Muscle layer of colon (tissue), 2 donors: ENCODE measurements at regions not wholly inside any gene's neighbourhood (a gene's known extent, or its start where the extent isn't known, plus 50 kb on each side); places are given as distances from the start of the nearest gene placed in this dataset.

ENCODE experiments used
- H3K27ac ChIP-seq: one replicate; pipeline ENCODE4 v1.7.0; 2013; ENCODE audit warnings: low read depth, mild to moderate bottlenecking, low read length, moderate library complexity
- H3K27me3 ChIP-seq, 2 donors: one replicate each; pipeline ENCODE4 v1.7.0; 2013; ENCODE audit warnings: low read length in 2 of 2, mild to moderate bottlenecking in 2 of 2; ENCODE audit not compliant: insufficient read depth in 2 of 2, control insufficient read depth in 1 of 2
- H3K36me3 ChIP-seq: one replicate; pipeline ENCODE4 v1.7.0; 2013; ENCODE audit warnings: mild to moderate bottlenecking, low read length; ENCODE audit not compliant: insufficient read depth
- H3K4me1 ChIP-seq: one replicate; pipeline ENCODE4 v1.7.0; 2013; ENCODE audit warnings: mild to moderate bottlenecking, low read length; ENCODE audit not compliant: insufficient read depth
- H3K4me3 ChIP-seq, 2 donors: one replicate each; pipeline ENCODE4 v1.7.0; 2013; ENCODE audit warnings: low read length in 2 of 2, low read depth in 1 of 2, mild to moderate bottlenecking in 1 of 2, moderate library complexity in 1 of 2
- H3K9ac ChIP-seq: one replicate; pipeline ENCODE4 v1.7.0; 2013; ENCODE audit warnings: low read length
- H3K9me3 ChIP-seq: one replicate; pipeline ENCODE4 v1.7.0; 2013; ENCODE audit warnings: mild to moderate bottlenecking, low read length
- donor health status: abdominal sarcoma.
- donor health status: Adenocarcinoma of cecum.

- H3K9ac ChIP-seq, result no peak overlapping the region
- H3K27ac ChIP-seq, result no peak overlapping the region
- peaks cover 6% of the 10 kb centered on the region for H3K4me1 ChIP-seq
- H3K4me3 ChIP-seq, result no peak overlapping the region
- H3K36me3 ChIP-seq, result no peaks in the 10 kb centered on the region
- H3K9me3 ChIP-seq, result no peaks in the 10 kb centered on the region
- no peaks in the 10 kb centered on the region for H3K27me3 ChIP-seq
Measured at GRCh38 chr5:143748516-143748915, 63.4 kb upstream of the HMHB1 start.

- Histone ChIP-seq H3K27ac (no peak overlapping the region), H3K4me1 (no peaks in the 10 kb centered on the region), H3K36me3 (no peaks in the 10 kb centered on the region), H3K4me3 (no peak overlapping the region), H3K9me3 (no peaks in the 10 kb centered on the region), H3K9ac (no peak overlapping the region), H3K27me3 (no peaks in the 10 kb centered on the region)
Measured at GRCh38 chr5:143742951-143743350, 69.0 kb upstream of the HMHB1 start.

GRCh38 chr5:143741421-143741820 is 70.5 kb upstream of the HMHB1 start:
- H3K9me3 ChIP-seq, result no peaks in the 10 kb centered on the region

GRCh38 chr5:143740956-143741355 is 71.0 kb upstream of the HMHB1 start:
- Histone ChIP-seq H3K27me3 (no peaks in the 10 kb centered on the region), H3K9ac (no peak overlapping the region), H3K4me1 (no peaks in the 10 kb centered on the region), H3K9me3 (no peaks in the 10 kb centered on the region), H3K27ac (no peak overlapping the region), H3K4me3 (no peak overlapping the region), H3K36me3 (no peaks in the 10 kb centered on the region)

More at GRCh38 chr5:143741421-143741820, 70.5 kb upstream of the HMHB1 start:
- H3K36me3 ChIP-seq, result no peaks in the 10 kb centered on the region
- no peak overlapping the region for H3K27ac ChIP-seq
- no peak overlapping the region for H3K9ac ChIP-seq
- no peak overlapping the region for H3K4me3 ChIP-seq
- no peaks in the 10 kb centered on the region for H3K4me1 ChIP-seq
- H3K27me3 ChIP-seq, result no peaks in the 10 kb centered on the region

GRCh38 chr5:143739746-143740145 is 72.2 kb upstream of the HMHB1 start:
- Histone ChIP-seq H3K36me3 (no peaks in the 10 kb centered on the region), H3K4me3 (no peak overlapping the region), H3K27ac (no peak overlapping the region), H3K4me1 (no peaks in the 10 kb centered on the region), H3K9ac (no peak overlapping the region), H3K9me3 (no peaks in the 10 kb centered on the region), H3K27me3 (no peaks in the 10 kb centered on the region)

GRCh38 chr5:143738417-143739401 is 73.3 kb upstream of the HMHB1 start:
- no peak overlapping the region for H3K27ac ChIP-seq
- no peak overlapping the region for H3K4me3 ChIP-seq
- H3K4me1 ChIP-seq, result no peaks in the 10 kb centered on the region
- H3K36me3 ChIP-seq, result no peaks in the 10 kb centered on the region
- no peaks in the 10 kb centered on the region for H3K27me3 ChIP-seq
- no peak overlapping the region for H3K9ac ChIP-seq
- H3K9me3 ChIP-seq, result no peaks in the 10 kb centered on the region

- no peaks in the 10 kb centered on the region for H3K9me3 ChIP-seq
- H3K36me3 ChIP-seq, result no peaks in the 10 kb centered on the region
- H3K27ac ChIP-seq, result no peak overlapping the region
- H3K27me3 ChIP-seq, result no peaks in the 10 kb centered on the region
- no peaks in the 10 kb centered on the region for H3K4me1 ChIP-seq
- H3K9ac ChIP-seq, result no peak overlapping the region
- H3K4me3 ChIP-seq, result no peak overlapping the region
Measured at GRCh38 chr5:143737062-143737461, 74.9 kb upstream of the HMHB1 start.

GRCh38 chr5:143734456-143734780 is 77.5 kb upstream of the HMHB1 start:
- Histone ChIP-seq H3K9me3 (no peaks in the 10 kb centered on the region), H3K9ac (no peak overlapping the region), H3K27ac (no peak overlapping the region), H3K27me3 (no peaks in the 10 kb centered on the region), H3K36me3 (no peaks in the 10 kb centered on the region), H3K4me3 (no peak overlapping the region), H3K4me1 (no peaks in the 10 kb centered on the region)

- Histone ChIP-seq H3K27me3 (no peaks in the 10 kb centered on the region), H3K9me3 (no peaks in the 10 kb centered on the region), H3K9ac (no peak overlapping the region), H3K36me3 (no peaks in the 10 kb centered on the region), H3K4me1 (no peaks in the 10 kb centered on the region), H3K27ac (no peak overlapping the region), H3K4me3 (no peak overlapping the region)
Measured at GRCh38 chr5:143733665-143734455, 78.1 kb upstream of the HMHB1 start.

GRCh38 chr5:143732402-143732801 is 79.6 kb upstream of the HMHB1 start:
- H3K9ac ChIP-seq, result no peak overlapping the region
- no peak overlapping the region for H3K27ac ChIP-seq
- no peaks in the 10 kb centered on the region for H3K9me3 ChIP-seq

GRCh38 chr5:143730112-143730801 is 81.7 kb upstream of the HMHB1 start:
- no peak overlapping the region for H3K9ac ChIP-seq
- H3K9me3 ChIP-seq, result no peaks in the 10 kb centered on the region
- H3K27me3 ChIP-seq, result no peaks in the 10 kb centered on the region
- no peaks in the 10 kb centered on the region for H3K36me3 ChIP-seq
- H3K4me1 ChIP-seq, result no peaks in the 10 kb centered on the region
- no peak overlapping the region for H3K27ac ChIP-seq
- no peak overlapping the region for H3K4me3 ChIP-seq

More at GRCh38 chr5:143732402-143732801, 79.6 kb upstream of the HMHB1 start:
- no peaks in the 10 kb centered on the region for H3K27me3 ChIP-seq
- no peaks in the 10 kb centered on the region for H3K36me3 ChIP-seq
- H3K4me1 ChIP-seq, result no peaks in the 10 kb centered on the region
- H3K4me3 ChIP-seq, result no peak overlapping the region
